HEK293 (cell line): ENCODE measurements at regions not wholly inside any gene's neighbourhood (a gene's known extent, or its start where the extent isn't known, plus 50 kb on each side); places are given as distances from the start of the nearest gene placed in this dataset.

Experiments
- CTCF ChIA-PET: fragments of 350-600 bp; formaldehyde crosslinking; extraction: SDS; loops from one replicate; lab custom pipeline; 2021; ENCODE audit warnings: antibody characterized with exemption; lab: Yijun Ruan, JAX
- POLR2A ChIA-PET: fragments of 300-600 bp; formaldehyde crosslinking; extraction: SDS; loops from one replicate; lab custom pipeline; 2020; ENCODE audit warnings: antibody characterized with exemption, inconsistent platforms; lab: Yijun Ruan, JAX
- H3K27ac ChIP-seq: fragments of 200-500 bp; sonication (Bioruptor generic); 2 replicates; pipeline ENCODE4 v1.5.1; 2014; ENCODE audit warnings: low read depth, low read length, control low read depth, inconsistent platforms; ENCODE audit errors: extremely low read depth
- H3K36me3 ChIP-seq, 2 experiments: fragments of 200-500 bp in 1 of 2; sonication (Bioruptor generic) in 1 of 2; 1 replicate in 1 of 2; 2 replicates in 1 of 2; pipeline ENCODE4 v1.5.1; 2014 to 2017; ENCODE audit warnings: inconsistent platforms in 2 of 2, low read length in 2 of 2; ENCODE audit not compliant: control insufficient read depth in 2 of 2, insufficient read depth in 1 of 2
- H3K4me1 ChIP-seq: fragments of 200-500 bp; sonication (Bioruptor generic); 2 replicates; pipeline ENCODE4 v1.5.1; 2014; ENCODE audit warnings: mild to moderate bottlenecking, low read length, inconsistent platforms; ENCODE audit not compliant: control insufficient read depth, insufficient read depth
- H3K4me3 ChIP-seq: 2 replicates; pipeline ENCODE4 v1.5.1; 2011; ENCODE audit warnings: low read depth, mild to moderate bottlenecking, control low read depth, low read length, moderate library complexity
- H3K9me3 ChIP-seq: fragments of 200-500 bp; sonication (Bioruptor generic); 2 replicates; pipeline ENCODE4 v1.5.1; 2014; ENCODE audit warnings: low read depth, low read length, inconsistent platforms; ENCODE audit not compliant: control insufficient read depth, insufficient read depth
- OVOL3 ChIP-seq: fragments of 450-650 bp; formaldehyde crosslinking; IDR thresholded peaks from 2 replicates; pipeline ENCODE4 v1.5.1; 2016; ENCODE audit warnings: missing biosample characterization, missing genetic modification characterization
- ZNF112 ChIP-seq: fragments of 450-650 bp; formaldehyde crosslinking; IDR thresholded peaks from 2 replicates; pipeline ENCODE4 v1.5.0; 2017; ENCODE audit warnings: missing biosample characterization, missing genetic modification characterization
- ZNF146 ChIP-seq: fragments of 450-650 bp; formaldehyde crosslinking; IDR thresholded peaks from 2 replicates; pipeline ENCODE4 v1.5.1; 2016; ENCODE audit warnings: missing biosample characterization, missing genetic modification characterization
- ZNF292 ChIP-seq: fragments of 450-650 bp; formaldehyde crosslinking; IDR thresholded peaks from 2 replicates; pipeline ENCODE4 v1.5.1; 2016; ENCODE audit warnings: low read depth, missing biosample characterization, missing genetic modification characterization, borderline replicate concordance
- ZNF558 ChIP-seq: fragments of 450-650 bp; formaldehyde crosslinking; IDR thresholded peaks from 2 replicates; pipeline ENCODE4 v1.5.1; 2016; ENCODE audit warnings: missing biosample characterization, missing genetic modification characterization
- ZNF600 ChIP-seq: fragments of 450-650 bp; formaldehyde crosslinking; IDR thresholded peaks from 2 replicates; pipeline ENCODE4 v1.5.1; 2016; ENCODE audit warnings: missing biosample characterization, missing genetic modification characterization
- ZNF654 ChIP-seq: fragments of 450-650 bp; formaldehyde crosslinking; IDR thresholded peaks from 2 replicates; pipeline ENCODE4 v1.5.1; 2016; ENCODE audit warnings: low read depth, missing biosample characterization, missing genetic modification characterization
- ZNF660 ChIP-seq: fragments of 450-650 bp; IDR thresholded peaks from 2 replicates; pipeline ENCODE4 v1.5.1; 2018; ENCODE audit warnings: missing biosample characterization, mild to moderate bottlenecking, missing genetic modification characterization
- ZNF670 ChIP-seq: fragments of 450-650 bp; formaldehyde crosslinking; IDR thresholded peaks from 2 replicates; pipeline ENCODE4 v1.5.1; 2016; ENCODE audit warnings: missing biosample characterization, missing genetic modification characterization, low read depth
- TF ChIP-seq, protein P1 (sequence below): fragments of 450-650 bp; formaldehyde crosslinking; IDR thresholded peaks from 2 replicates; pipeline ENCODE4 v1.5.1; 2016; ENCODE audit warnings: missing biosample characterization, missing genetic modification characterization
- TF ChIP-seq, protein P2 (sequence below): fragments of 450-650 bp; formaldehyde crosslinking; IDR thresholded peaks from 2 replicates; pipeline ENCODE4 v1.5.1; 2016; ENCODE audit warnings: missing biosample characterization, missing genetic modification characterization
- TF ChIP-seq, protein P3 (sequence below): fragments of 450-650 bp; formaldehyde crosslinking; IDR thresholded peaks from 2 replicates; pipeline ENCODE4 v1.5.1; 2016; ENCODE audit warnings: missing biosample characterization, missing genetic modification characterization
- TF ChIP-seq, protein P4 (sequence below): fragments of 450-650 bp; formaldehyde crosslinking; IDR thresholded peaks from 2 replicates; pipeline ENCODE4 v1.5.1; 2016; ENCODE audit warnings: missing biosample characterization, missing genetic modification characterization
- TF ChIP-seq, protein P5 (sequence below): fragments of 450-650 bp; formaldehyde crosslinking; IDR thresholded peaks from 2 replicates; pipeline ENCODE4 v1.5.1; 2017; ENCODE audit warnings: missing biosample characterization, missing genetic modification characterization
- TF ChIP-seq, protein P6 (sequence below): fragments of 450-650 bp; formaldehyde crosslinking; IDR thresholded peaks from 2 replicates; pipeline ENCODE4 v1.5.1; 2017; ENCODE audit warnings: missing biosample characterization, missing genetic modification characterization

DNA sequence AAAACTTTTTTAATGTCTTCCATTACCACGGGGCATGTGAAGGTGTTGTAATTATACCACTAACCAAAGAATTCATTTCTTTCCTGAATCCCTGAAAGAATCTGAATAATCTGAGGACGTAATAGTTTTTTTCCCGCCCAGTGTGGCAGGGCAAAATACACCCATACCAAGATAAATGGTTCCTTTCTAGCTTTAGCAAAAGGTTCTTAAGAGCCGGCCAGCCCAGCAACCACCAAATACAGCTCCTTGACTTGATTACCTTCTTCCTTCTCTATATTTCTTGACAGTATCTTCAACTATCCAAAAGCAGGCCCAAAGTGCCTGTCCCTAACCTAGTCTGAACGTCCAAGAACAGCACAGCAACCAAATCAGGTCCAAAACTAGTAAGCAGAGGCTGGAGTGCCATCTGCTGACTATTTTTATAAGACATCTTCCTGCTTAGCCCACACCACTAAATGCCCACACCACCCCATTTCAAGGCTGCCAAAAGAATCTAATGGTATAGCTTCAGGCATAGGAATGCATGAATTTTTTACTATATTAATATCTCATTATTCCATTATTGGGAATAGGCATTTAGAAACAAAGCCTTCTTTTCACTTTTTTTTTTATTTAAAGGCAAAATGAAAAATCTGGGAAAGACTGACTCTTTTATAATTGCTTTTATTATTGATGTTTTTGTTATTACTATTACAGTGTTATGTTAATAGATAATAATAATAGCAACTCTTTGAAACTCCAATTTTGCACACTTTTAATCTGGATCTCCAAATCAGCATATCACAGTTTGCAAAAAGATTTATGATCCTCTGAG is 524.4 kb downstream of the MED13L start:
- ChIA-PET CTCF (interaction anchor here (0.5 to 1.8 kb wide), 27 partner anchors 13 to 1188 kb away, joined by 3 to 7 read pairs (median 4); partner anchors contain the start of gene TBX3), POLR2A (no interaction called here)
- Histone ChIP-seq H3K36me3 (no peaks in the 10 kb centered on the region), H3K4me3 (no peak overlapping the region), H3K4me1 (no peaks in the 10 kb centered on the region), H3K27ac (no peak overlapping the region), H3K9me3 (no peaks in the 10 kb centered on the region)
- TF ChIP-seq ZNF654 (tag by site-specific recombination) (peak; percentile 96), ZNF292 (tag by site-specific recombination) (no peak), ZNF660 (tag by site-specific recombination) (0 out of 2 replicates have a peak, but pooled peaks have one; percentile 40), ZNF112 (tag by site-specific recombination) (no peak)
- TF ChIP-seq, protein P1, sequence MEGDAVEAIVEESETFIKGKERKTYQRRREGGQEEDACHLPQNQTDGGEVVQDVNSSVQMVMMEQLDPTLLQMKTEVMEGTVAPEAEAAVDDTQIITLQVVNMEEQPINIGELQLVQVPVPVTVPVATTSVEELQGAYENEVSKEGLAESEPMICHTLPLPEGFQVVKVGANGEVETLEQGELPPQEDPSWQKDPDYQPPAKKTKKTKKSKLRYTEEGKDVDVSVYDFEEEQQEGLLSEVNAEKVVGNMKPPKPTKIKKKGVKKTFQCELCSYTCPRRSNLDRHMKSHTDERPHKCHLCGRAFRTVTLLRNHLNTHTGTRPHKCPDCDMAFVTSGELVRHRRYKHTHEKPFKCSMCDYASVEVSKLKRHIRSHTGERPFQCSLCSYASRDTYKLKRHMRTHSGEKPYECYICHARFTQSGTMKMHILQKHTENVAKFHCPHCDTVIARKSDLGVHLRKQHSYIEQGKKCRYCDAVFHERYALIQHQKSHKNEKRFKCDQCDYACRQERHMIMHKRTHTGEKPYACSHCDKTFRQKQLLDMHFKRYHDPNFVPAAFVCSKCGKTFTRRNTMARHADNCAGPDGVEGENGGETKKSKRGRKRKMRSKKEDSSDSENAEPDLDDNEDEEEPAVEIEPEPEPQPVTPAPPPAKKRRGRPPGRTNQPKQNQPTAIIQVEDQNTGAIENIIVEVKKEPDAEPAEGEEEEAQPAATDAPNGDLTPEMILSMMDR: peak; percentile 61; the same call in 1 of the 2 replicates

DNA sequence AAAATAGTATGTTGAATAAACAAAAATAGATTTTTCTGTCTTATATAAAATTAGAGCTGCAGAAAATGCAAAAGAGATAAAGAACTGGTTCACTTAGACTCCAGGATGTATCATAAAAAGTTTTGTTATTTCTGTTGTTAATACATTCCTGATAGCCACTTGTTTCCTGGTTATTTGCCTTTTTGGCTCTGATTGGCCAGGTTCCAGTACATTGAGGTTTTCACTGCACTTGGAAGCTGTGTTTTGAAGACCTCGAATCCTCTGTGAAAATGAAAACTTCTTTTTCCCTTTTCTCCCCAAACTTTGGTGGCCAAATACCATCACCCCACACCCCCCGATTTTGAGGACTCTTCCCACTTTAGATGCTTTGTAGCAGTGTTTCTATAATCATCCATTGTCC is 525.3 kb downstream of the MED13L start:
- no peaks in the 10 kb centered on the region for H3K4me1 ChIP-seq
- TF ChIP-seq, protein P2, sequence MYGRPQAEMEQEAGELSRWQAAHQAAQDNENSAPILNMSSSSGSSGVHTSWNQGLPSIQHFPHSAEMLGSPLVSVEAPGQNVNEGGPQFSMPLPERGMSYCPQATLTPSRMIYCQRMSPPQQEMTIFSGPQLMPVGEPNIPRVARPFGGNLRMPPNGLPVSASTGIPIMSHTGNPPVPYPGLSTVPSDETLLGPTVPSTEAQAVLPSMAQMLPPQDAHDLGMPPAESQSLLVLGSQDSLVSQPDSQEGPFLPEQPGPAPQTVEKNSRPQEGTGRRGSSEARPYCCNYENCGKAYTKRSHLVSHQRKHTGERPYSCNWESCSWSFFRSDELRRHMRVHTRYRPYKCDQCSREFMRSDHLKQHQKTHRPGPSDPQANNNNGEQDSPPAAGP: no peak
- TF ChIP-seq ZNF670 (tag by site-specific recombination): no peak
- TF ChIP-seq, protein P3, sequence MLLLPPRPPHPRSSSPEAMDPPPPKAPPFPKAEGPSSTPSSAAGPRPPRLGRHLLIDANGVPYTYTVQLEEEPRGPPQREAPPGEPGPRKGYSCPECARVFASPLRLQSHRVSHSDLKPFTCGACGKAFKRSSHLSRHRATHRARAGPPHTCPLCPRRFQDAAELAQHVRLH: no peak
- TF ChIP-seq ZNF558 (tag by site-specific recombination): no peak
- TF ChIP-seq, protein P4, sequence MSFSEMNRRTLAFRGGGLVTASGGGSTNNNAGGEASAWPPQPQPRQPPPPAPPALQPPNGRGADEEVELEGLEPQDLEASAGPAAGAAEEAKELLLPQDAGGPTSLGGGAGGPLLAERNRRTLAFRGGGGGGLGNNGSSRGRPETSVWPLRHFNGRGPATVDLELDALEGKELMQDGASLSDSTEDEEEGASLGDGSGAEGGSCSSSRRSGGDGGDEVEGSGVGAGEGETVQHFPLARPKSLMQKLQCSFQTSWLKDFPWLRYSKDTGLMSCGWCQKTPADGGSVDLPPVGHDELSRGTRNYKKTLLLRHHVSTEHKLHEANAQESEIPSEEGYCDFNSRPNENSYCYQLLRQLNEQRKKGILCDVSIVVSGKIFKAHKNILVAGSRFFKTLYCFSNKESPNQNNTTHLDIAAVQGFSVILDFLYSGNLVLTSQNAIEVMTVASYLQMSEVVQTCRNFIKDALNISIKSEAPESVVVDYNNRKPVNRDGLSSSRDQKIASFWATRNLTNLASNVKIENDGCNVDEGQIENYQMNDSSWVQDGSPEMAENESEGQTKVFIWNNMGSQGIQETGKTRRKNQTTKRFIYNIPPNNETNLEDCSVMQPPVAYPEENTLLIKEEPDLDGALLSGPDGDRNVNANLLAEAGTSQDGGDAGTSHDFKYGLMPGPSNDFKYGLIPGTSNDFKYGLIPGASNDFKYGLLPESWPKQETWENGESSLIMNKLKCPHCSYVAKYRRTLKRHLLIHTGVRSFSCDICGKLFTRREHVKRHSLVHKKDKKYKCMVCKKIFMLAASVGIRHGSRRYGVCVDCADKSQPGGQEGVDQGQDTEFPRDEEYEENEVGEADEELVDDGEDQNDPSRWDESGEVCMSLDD (tag by site-specific recombination): no peak
- TF ChIP-seq, protein P5, sequence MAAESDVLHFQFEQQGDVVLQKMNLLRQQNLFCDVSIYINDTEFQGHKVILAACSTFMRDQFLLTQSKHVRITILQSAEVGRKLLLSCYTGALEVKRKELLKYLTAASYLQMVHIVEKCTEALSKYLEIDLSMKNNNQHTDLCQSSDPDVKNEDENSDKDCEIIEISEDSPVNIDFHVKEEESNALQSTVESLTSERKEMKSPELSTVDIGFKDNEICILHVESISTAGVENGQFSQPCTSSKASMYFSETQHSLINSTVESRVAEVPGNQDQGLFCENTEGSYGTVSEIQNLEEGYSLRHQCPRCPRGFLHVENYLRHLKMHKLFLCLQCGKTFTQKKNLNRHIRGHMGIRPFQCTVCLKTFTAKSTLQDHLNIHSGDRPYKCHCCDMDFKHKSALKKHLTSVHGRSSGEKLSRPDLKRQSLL (tag by site-specific recombination): no peak
- TF ChIP-seq, protein P6, sequence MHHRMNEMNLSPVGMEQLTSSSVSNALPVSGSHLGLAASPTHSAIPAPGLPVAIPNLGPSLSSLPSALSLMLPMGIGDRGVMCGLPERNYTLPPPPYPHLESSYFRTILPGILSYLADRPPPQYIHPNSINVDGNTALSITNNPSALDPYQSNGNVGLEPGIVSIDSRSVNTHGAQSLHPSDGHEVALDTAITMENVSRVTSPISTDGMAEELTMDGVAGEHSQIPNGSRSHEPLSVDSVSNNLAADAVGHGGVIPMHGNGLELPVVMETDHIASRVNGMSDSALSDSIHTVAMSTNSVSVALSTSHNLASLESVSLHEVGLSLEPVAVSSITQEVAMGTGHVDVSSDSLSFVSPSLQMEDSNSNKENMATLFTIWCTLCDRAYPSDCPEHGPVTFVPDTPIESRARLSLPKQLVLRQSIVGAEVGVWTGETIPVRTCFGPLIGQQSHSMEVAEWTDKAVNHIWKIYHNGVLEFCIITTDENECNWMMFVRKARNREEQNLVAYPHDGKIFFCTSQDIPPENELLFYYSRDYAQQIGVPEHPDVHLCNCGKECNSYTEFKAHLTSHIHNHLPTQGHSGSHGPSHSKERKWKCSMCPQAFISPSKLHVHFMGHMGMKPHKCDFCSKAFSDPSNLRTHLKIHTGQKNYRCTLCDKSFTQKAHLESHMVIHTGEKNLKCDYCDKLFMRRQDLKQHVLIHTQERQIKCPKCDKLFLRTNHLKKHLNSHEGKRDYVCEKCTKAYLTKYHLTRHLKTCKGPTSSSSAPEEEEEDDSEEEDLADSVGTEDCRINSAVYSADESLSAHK: no peak
- no peak for TF ChIP-seq ZNF146
- no peak for TF ChIP-seq ZNF600 (tag by site-specific recombination)
- TF ChIP-seq OVOL3: no peak
- no peaks in the 10 kb centered on the region for H3K9me3 ChIP-seq
- no peaks in the 10 kb centered on the region for H3K36me3 ChIP-seq
- no peak overlapping the region for H3K27ac ChIP-seq
- no peak overlapping the region for H3K4me3 ChIP-seq
- ChIA-PET POLR2A (no interaction called here), CTCF (interaction anchor here (1.8 kb wide), 1 partner anchor 118 kb away, joined by 4 read pairs; no protein-coding TSS in a partner anchor)
